Neural progenitor cell (in vitro differentiated cells): ENCODE measurements at regions not wholly inside any gene's neighbourhood (a gene's known extent, or its start where the extent isn't known, plus 50 kb on each side); places are given as distances from the start of the nearest gene placed in this dataset.

ENCODE experiments used
- CTCF ChIP-seq: fragments of 200-600 bp; sonication (generic); IDR thresholded peaks from 2 replicates; pipeline ENCODE4 v1.5.1; 2017; ENCODE audit warnings: antibody characterized with exemption, mild to moderate bottlenecking
- EZH2 ChIP-seq: fragments of 200-600 bp; sonication (generic); IDR thresholded peaks from 2 replicates; pipeline ENCODE4 v1.6.1; 2017; ENCODE audit warnings: antibody characterized with exemption, mild to moderate bottlenecking, moderate library complexity
- EZH2phosphoT487 ChIP-seq: fragments of 200-600 bp; sonication (generic); IDR thresholded peaks from 2 replicates; pipeline ENCODE4 v1.6.1; 2017; ENCODE audit warnings: antibody characterized with exemption

- no peak for TF ChIP-seq CTCF
- TF ChIP-seq EZH2 = no peak
- no peak for TF ChIP-seq EZH2phosphoT487
Observed at GRCh38 chr10:58951746-58952145, 224.7 kb upstream of the PHYHIPL start.
